DOHH2 (cell line): ENCODE measurements at regions not wholly inside any gene's neighbourhood (a gene's known extent, or its start where the extent isn't known, plus 50 kb on each side); places are given as distances from the start of the nearest gene placed in this dataset.

Experiments
- CTCF ChIP-seq: fragments of 200-600 bp; sonication (generic); IDR thresholded peaks from one replicate; pipeline ENCODE4 v1.5.1; 2014; ENCODE audit warnings: antibody characterized with exemption, mild to moderate bottlenecking, low read depth, low read length; ENCODE audit not compliant: poor library complexity, severe bottlenecking
- EZH2phosphoT487 ChIP-seq: fragments of 200-600 bp; sonication (generic); IDR thresholded peaks from 2 replicates; pipeline ENCODE4 v1.6.1; 2017; ENCODE audit warnings: borderline replicate concordance, mild to moderate bottlenecking, antibody characterized with exemption, low read length, moderate library complexity, mixed read lengths

- TF ChIP-seq CTCF, result no peak
- no peak for TF ChIP-seq EZH2phosphoT487
These were observed 97.8 kb upstream of the HDAC4 start for GRCh38 chr2:239498576-239498975.
